DMS153 (cell line): ENCODE measurements at regions not wholly inside any gene's neighbourhood (a gene's known extent, or its start where the extent isn't known, plus 50 kb on each side); places are given as distances from the start of the nearest gene placed in this dataset.
"Not testable (repeated sequence)": the region's sequence is repeated elsewhere in the genome, so short reads cannot be mapped to it uniquely, and the experiment has no call there.

ENCODE experiments used
- DNase-seq: peaks from one replicate; lab custom pipeline; 2025; lab: John Stamatoyannopoulos, UW

DNA sequence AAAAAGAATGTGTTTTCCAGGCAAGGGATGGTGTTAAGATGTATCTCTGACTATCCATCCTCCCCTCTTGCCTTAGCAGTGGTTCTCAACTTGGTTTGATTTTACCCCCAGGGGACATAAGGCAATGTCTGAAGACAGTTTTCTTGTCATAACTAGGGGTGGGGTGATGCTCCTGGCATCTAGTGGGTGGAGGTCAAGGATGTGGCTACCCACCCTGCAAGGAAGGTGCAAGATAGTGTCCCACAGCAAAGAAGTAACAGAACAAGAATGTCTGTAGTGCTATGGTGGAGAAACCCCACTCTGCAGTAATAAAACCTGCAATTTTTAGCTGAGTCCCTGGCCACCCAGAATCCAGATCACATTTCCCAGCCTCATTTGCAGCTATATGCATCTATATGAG is 81.2 kb upstream of the TBL1X start:
- DNase-seq: no peak

DNA sequence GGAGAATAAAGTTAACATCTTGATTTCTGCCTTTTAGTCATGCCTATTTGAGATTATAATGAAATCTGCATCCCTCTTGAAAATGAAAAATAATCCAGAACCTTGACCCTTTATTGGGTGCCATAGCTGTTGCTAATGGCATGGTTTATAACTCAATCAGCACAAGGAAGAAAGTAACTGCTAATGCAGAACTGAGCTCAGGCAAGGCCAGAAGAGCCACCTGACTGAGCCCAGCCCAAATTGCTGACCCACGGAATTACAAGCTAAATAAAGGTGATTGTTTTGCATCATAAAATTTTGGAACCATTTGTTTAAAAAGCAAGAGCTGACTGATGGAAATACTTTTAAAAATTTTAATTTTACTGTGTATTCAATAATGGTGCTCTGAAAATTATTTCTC is 76.4 kb upstream of the TBL1X start:
- no peak for DNase-seq

DNA sequence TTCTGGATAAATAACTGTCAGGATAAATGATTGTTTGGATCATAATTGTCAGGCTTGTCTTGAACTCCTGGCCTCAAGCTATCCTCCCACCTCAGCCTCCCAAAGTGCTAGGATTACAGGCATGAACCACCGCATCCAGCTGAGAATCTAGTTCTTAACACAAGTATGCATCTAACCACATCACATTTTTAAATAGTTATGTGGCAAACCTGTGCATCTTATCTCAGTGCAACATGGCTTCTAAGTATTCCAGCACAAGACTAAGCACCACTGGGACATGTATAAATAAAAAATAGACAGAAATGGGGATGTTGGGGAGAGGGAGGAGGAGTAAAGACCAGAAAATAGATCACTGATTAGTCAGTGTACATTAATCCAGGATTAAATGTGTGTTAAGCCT is 74.7 kb upstream of the TBL1X start:
- DNase-seq: no peak

DNA sequence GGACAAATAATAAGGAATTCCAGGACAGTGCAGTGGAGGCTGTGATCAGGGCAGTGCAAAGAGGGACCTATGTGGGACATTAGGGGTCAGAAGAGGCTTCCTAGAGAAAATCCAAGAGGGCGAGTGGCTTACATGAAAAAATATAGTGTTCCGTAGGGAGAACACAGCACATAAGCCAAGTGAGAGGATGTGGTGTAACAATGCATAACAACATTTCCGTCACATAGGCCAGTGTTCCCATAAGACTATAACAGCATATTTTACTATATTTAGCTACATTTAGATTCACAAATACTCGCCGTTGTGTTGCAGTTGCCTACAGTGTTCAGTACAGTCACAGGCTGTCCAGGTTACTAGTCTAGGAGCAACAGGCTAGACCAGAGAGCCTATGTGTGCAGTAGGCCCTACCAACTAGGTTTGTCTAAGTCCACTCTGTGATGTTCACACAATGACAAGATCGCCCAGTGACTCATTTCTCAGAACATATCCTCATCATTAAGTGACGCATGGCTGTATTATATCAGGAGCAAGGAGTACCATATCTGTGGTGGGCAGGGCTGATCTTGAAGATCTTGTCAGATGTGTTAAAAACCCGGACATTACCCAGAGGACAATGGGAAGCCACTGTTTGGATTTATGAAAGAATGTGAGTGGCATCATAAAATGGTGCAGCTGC is 74.0 kb upstream of the TBL1X start:
- DNase-seq: no peak

DNA sequence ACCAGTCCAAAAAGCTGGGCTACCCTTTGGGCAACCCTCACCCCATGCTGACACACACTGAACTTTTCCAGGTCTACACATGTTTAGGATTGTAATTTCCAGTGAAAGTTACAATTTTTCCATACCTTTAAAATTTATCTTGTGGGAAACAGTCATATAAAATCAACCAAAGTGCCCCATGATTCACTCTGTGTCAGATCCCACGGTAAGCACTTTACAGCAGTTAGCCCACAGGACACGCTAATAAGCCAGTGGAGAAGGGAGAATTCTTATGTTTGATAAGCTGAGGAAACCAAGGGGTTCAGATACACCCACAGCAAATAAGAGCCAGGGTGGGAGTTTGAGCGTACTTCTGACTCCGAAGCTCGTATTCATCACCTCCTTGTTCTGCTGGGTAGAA is 72.4 kb upstream of the TBL1X start:
- DNase-seq: no peak

DNA sequence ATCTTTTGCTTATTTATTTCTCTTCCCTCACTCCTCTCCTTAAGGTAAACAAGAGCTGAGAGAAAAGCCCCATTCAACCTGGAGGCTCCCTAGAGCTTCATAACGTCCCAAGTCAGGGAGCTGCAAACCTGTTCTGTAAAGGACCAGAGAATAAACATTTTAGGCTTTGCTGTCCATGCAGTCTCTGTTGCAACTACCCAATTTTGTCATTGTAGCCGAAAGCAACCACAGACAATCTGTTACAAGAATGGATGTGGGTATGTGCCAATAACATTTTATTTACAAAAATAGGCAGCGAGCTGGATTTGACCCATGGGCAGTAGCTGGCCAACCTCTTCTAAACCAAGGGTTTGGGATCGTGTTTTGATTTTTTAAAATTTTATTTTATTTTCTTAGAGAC is 71.3 kb upstream of the TBL1X start:
- DNase-seq: no peak

DNA sequence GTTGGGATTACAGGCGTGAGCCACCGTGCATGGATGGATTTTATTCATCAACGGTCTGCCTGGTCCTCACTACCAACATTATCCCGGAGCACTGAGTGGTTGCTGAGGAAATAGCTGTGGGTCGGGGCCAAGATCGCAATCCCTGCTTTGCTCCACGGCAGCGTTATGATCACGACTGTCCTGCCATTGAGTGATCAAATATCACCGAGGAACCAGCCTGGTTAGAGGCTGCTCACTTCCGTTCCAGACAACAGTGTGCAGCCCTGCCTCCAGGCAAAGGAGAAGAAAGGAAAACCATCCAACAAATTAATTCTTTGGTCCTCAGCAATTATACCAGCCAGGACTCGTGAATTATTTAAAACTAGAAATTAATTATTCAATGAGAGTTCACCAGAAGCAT is 70.6 kb upstream of the TBL1X start:
- DNase-seq: no peak

DNA sequence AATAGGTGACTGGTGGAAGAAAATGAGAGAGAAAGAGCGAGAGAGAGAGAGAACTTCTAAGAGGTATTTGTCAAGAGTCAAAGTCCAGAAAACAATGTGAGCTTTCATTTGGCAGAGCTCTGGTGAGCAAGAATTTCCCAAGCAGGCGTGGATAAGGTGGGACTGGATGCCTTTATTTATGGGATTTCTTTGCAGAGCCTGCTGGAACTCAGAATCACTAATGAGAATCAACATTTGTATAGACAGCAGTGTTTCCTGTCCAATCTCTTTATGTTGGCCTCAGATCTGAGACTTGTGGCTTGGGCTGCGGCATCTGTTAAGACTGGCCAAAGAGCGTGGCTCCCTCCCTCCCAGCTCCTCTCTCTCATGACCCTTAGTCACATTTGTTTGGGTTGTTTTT is 67.9 kb upstream of the TBL1X start:
- DNase-seq: no peak

DNA sequence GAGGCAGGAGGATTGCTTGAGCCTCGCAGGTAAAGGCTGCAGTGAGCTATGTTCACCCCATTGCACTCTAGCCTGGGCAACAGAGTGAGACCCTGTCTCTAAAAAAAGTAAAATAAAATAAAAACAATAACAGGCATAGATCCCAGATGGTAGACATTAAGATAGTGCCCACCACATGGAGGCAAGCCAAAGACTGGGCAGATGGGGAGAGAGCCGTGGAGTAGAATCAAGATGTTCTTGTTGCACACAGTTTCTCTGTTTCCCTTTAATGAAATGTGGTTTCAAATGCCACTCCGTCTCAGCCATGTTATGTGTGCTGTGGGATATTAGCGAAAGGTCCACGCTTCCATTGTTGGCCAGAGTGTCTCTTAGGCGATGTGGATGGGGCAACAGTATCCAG is 63.8 kb upstream of the TBL1X start:
- DNase-seq: no peak

DNA sequence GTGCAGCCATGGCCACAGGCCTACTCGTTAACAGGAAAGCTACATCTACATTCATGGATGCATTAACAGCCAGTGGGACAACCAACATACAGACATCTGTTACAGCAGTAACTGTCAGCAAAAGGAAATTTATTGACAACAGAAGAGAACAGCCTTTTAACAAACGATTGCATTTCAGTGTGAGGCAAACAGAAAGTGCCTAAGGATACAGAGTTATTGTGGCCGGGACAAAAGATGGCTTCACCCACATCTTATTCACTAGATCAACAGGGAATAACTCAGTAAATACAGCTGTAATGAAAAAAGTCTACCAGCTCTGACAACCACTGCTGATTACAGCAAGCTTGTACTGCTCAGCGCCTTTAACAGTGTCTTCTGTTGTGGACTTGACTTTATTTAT is 61.5 kb upstream of the TBL1X start:
- DNase-seq: peak; percentile 66

DNA sequence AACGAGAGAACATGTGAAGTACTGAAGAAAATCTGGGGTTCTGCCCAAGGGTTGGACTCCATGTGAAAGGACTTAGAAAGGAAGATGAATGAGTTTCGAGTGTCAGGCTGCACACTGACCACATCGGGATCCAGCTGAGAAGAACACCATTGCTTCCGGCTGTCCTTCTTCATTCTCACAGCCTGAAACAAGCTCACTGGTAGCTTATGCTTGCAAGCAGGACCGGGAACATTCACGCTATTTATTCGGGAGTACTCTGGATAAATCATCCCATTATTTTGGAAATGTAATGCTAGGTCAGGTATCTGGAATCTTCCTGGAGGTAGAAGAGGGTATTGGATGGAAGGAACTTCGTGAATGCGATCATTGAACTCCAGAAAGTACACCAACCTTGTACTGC is 59.2 kb upstream of the TBL1X start:
- DNase-seq: not testable (repeated sequence)

DNA sequence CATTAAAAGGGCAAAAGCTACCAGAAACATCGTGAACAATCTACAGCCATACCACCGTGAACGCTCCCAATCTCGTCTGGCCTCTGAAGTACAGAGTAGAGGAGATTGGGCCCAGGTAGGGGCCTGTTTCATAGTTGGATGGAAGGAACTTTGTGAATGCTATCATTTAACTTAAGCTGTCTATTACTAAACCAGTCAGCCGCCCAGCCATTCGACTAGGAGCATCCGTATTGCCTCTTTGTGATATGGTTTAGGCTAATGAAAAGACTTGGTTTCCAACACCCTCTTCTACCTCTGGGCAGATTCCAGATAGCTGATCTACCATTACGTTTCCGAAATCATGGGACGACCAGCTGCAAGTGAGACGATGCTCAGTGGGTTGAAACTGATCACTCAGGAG is 54.0 kb upstream of the TBL1X start:
- not testable (repeated sequence) for DNase-seq

DNA sequence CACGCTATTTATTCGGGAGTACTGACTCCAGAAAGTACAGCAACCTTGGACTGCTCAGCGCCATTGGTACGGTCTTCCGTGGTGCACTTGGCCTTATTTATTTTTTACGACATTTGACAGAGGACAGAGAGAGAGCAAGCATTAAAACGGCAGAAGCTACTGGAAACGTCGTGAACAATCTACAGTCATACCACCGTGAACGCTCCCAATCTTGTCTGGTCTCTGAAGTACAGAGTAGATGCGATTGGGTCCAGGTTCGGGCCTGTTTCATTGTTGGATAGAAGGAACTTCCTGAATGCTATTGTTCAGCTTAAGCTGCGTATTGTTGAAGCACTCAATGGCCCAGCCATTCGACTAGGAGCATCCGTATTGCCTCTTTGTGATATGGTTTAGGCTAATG is 53.2 kb upstream of the TBL1X start:
- DNase-seq: not testable (repeated sequence)

DNA sequence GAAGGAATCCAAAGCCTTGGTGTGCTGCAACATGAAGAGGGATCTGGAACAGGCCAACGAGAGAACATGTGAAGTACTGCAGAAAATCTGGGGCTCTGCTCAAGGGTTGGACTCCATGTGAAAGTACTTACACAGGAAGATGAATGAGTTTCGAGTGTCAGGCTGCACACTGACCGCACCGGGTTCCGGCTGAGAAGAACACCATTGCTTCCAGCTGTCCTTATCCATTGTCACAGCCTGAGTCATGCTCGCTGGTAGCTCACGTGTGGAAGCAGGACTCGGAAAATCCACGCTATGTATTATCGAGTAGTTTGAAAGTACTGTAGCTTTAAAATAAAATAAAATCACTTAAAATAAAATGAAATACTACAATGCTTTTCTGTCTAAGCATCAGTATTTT is 50.4 kb upstream of the TBL1X start:
- DNase-seq: no peak
